ENCODE measurements at regions not wholly inside any gene's neighbourhood (a gene's known extent, or its start where the extent isn't known, plus 50 kb on each side); places are given as distances from the start of the nearest gene placed in this dataset.

GRCh38 chr2:2748399-2749205 is 417.5 kb upstream of the MYT1L start:
- H3K9me3 ChIP-seq, result no peaks in the 10 kb centered on the region
- no peaks in the 10 kb centered on the region for H3K36me3 ChIP-seq
- H3K27ac ChIP-seq, result no peak overlapping the region
- 71% methylated on average over 13 of the region's 13 CpGs; no CpG with 5 or more reads in 1 of the 2 donors for WGBS, 2 donors (ENCODE audit: low coverage in 1 of 2)
- no peak overlapping the region for H3K4me3 ChIP-seq
- intact Hi-C loops (cut with DNase I; ENCODE audit: low total_unique reads), result no loop called here
- no peak for DNase-seq
- TF ChIP-seq EP300 (IDR thresholded peaks at IDR 0.05; ENCODE audit: low read depth) (no peak), POLR2AphosphoS5 (IDR thresholded peaks at IDR 0.05) (no peak), CTCF (IDR thresholded peaks at IDR 0.05) (no peak), POLR2A (IDR thresholded peaks at IDR 0.05) (no peak)
- H3K27me3 ChIP-seq, result no peaks in the 10 kb centered on the region
- no peaks in the 10 kb centered on the region for H3K4me1 ChIP-seq
- in situ Hi-C loops (cut with MboI; ENCODE audit: low pct_ligation_motif_present in 1 of 4, low pct_unique_long_range_greater_than_20kb in 1 of 4, low sequenced_read_pairs in 3 of 4), result no loop called here

GRCh38 chr2:2747797-2748301 is 416.8 kb upstream of the MYT1L start:
- DNase-seq, result no peak
- Histone ChIP-seq H3K4me3 (no peak overlapping the region), H3K27ac (no peak overlapping the region), H3K9me3 (no peaks in the 10 kb centered on the region), H3K4me1 (no peaks in the 10 kb centered on the region), H3K27me3 (no peaks in the 10 kb centered on the region), H3K36me3 (no peaks in the 10 kb centered on the region)
- intact Hi-C loops (cut with DNase I; ENCODE audit: low total_unique reads), result no loop called here
- in situ Hi-C loops (cut with MboI; ENCODE audit: low pct_ligation_motif_present in 1 of 4, low pct_unique_long_range_greater_than_20kb in 1 of 4, low sequenced_read_pairs in 3 of 4), result no loop called here
- WGBS, 2 donors (ENCODE audit: low coverage in 1 of 2), result 47 to 86% methylated on average over 3 to 4 of the region's 7 CpGs
- TF ChIP-seq EP300 (IDR thresholded peaks at IDR 0.05; ENCODE audit: low read depth), result no peak
- TF ChIP-seq POLR2A (IDR thresholded peaks at IDR 0.05), result no peak
- TF ChIP-seq POLR2AphosphoS5 (IDR thresholded peaks at IDR 0.05), result no peak
- no peak for TF ChIP-seq CTCF (IDR thresholded peaks at IDR 0.05)

GRCh38 chr2:2746731-2747130 is 415.7 kb upstream of the MYT1L start:
- in situ Hi-C loops (cut with MboI; ENCODE audit: low pct_ligation_motif_present in 1 of 4, low pct_unique_long_range_greater_than_20kb in 1 of 4, low sequenced_read_pairs in 3 of 4) (no loop called here), intact Hi-C loops (cut with DNase I; ENCODE audit: low total_unique reads) (no loop called here)
- Histone ChIP-seq H3K36me3 (no peaks in the 10 kb centered on the region), H3K27me3 (no peaks in the 10 kb centered on the region), H3K4me1 (no peaks in the 10 kb centered on the region), H3K9me3 (no peaks in the 10 kb centered on the region), H3K4me3 (no peak overlapping the region), H3K27ac (no peak overlapping the region)
- TF ChIP-seq POLR2AphosphoS5 (IDR thresholded peaks at IDR 0.05), result no peak
- no peak for TF ChIP-seq CTCF (IDR thresholded peaks at IDR 0.05)
- TF ChIP-seq EP300 (IDR thresholded peaks at IDR 0.05; ENCODE audit: low read depth), result no peak
- no peak for TF ChIP-seq POLR2A (IDR thresholded peaks at IDR 0.05)
- DNase-seq, result no peak
- 76% methylated on average over 6 of the region's 6 CpGs; no CpG with 5 or more reads in 1 of the 2 donors for WGBS, 2 donors (ENCODE audit: low coverage in 1 of 2)

- Histone ChIP-seq H3K9me3 (no peaks in the 10 kb centered on the region), H3K27ac (no peak overlapping the region), H3K27me3 (no peaks in the 10 kb centered on the region), H3K4me3 (no peak overlapping the region), H3K36me3 (no peaks in the 10 kb centered on the region), H3K4me1 (no peaks in the 10 kb centered on the region)
- no peak for DNase-seq
- intact Hi-C loops (cut with DNase I; ENCODE audit: low total_unique reads) (no loop called here), in situ Hi-C loops (cut with MboI; ENCODE audit: low pct_ligation_motif_present in 1 of 4, low pct_unique_long_range_greater_than_20kb in 1 of 4, low sequenced_read_pairs in 3 of 4) (no loop called here)
- TF ChIP-seq POLR2A (IDR thresholded peaks at IDR 0.05), result no peak
- TF ChIP-seq CTCF (IDR thresholded peaks at IDR 0.05), result no peak
- TF ChIP-seq EP300 (IDR thresholded peaks at IDR 0.05; ENCODE audit: low read depth), result no peak
- no peak for TF ChIP-seq POLR2AphosphoS5 (IDR thresholded peaks at IDR 0.05)
- 82 to 100% methylated on average over 1 to 13 of the region's 13 CpGs for WGBS, 2 donors (ENCODE audit: low coverage in 1 of 2)
Measured at GRCh38 chr2:2744958-2745715, 414.1 kb upstream of the MYT1L start.
